SH-SY5Y (cell line): ENCODE measurements at regions not wholly inside any gene's neighbourhood (a gene's known extent, or its start where the extent isn't known, plus 50 kb on each side); places are given as distances from the start of the nearest gene placed in this dataset.

ENCODE experiments used
- GATA2 ChIP-seq: IDR thresholded peaks from 2 replicates; pipeline ENCODE4 v1.6.1; 2011; ENCODE audit warnings: mild to moderate bottlenecking, low read depth, low read length
- GATA3 ChIP-seq: IDR thresholded peaks from 2 replicates; pipeline ENCODE4 v1.6.1; 2011; ENCODE audit warnings: low read depth, mild to moderate bottlenecking, low read length, moderate library complexity

DNA sequence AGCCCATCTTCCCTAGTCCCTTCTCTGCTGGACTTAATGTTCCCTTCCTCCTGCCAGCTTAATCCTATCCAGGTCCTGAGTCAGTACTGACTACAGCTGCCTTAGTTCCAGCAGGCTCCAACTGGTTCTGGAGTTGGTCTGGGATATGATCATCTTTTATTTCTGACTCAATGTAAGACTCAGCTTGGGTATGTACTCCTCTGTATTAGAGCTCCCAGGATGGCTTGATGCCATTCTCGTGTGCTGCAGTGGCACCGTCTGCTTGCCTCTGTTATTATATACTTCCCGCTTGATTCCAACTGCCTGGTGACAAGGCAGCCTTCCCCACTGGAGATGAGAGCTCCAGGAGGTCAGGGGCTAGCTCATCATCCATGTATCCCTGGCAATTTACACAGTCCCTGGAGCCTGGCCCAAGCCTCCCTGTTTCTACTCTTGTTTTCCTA, 164.4 kb upstream of the DPT start:
- TF ChIP-seq GATA2 (no peak), GATA3 (no peak)
